Ishikawa (cell line): ENCODE measurements at regions not wholly inside any gene's neighbourhood (a gene's known extent, or its start where the extent isn't known, plus 50 kb on each side); places are given as distances from the start of the nearest gene placed in this dataset.

Experiments
- CEBPB ChIP-seq: IDR thresholded peaks from 2 replicates; pipeline ENCODE4 v1.6.1; 2012
- CREB1 ChIP-seq: IDR thresholded peaks from 2 replicates; pipeline ENCODE4 v1.6.1; 2012; ENCODE audit warnings: low read depth
- EGR1 ChIP-seq: IDR thresholded peaks from 2 replicates; pipeline ENCODE4 v1.6.1; 2012
- EP300 ChIP-seq: IDR thresholded peaks from 2 replicates; pipeline ENCODE4 v1.6.1; 2012; ENCODE audit warnings: borderline replicate concordance
- FOXM1 ChIP-seq: IDR thresholded peaks from 2 replicates; pipeline ENCODE4 v1.6.1; 2012; ENCODE audit warnings: low read depth, borderline replicate concordance
- MAX ChIP-seq: IDR thresholded peaks from 2 replicates; pipeline ENCODE4 v1.6.1; 2012
- NFIC ChIP-seq: IDR thresholded peaks from 2 replicates; pipeline ENCODE4 v1.6.1; 2012
- RAD21 ChIP-seq: IDR thresholded peaks from 2 replicates; pipeline ENCODE4 v1.6.1; 2012; ENCODE audit warnings: low read depth
- REST ChIP-seq: IDR thresholded peaks from 2 replicates; pipeline ENCODE4 v1.6.1; 2012; ENCODE audit warnings: low read depth, mild to moderate bottlenecking
- TAF1 ChIP-seq: IDR thresholded peaks from 2 replicates; pipeline ENCODE4 v1.6.1; 2012; ENCODE audit warnings: low read depth, mild to moderate bottlenecking
- TCF12 ChIP-seq: IDR thresholded peaks from 2 replicates; pipeline ENCODE4 v1.6.1; 2012; ENCODE audit warnings: low read depth
- TEAD4 ChIP-seq: IDR thresholded peaks from 2 replicates; pipeline ENCODE4 v1.6.1; 2012
- USF1 ChIP-seq: IDR thresholded peaks from 2 replicates; pipeline ENCODE4 v1.6.1; 2012
- YY1 ChIP-seq: IDR thresholded peaks from 2 replicates; pipeline ENCODE4 v1.6.1; 2012; ENCODE audit warnings: low read depth
- ZBTB7A ChIP-seq: IDR thresholded peaks from 2 replicates; pipeline ENCODE4 v1.6.1; 2012; ENCODE audit warnings: low read depth

GRCh38 chr6:90803956-90804355, 217.1 kb upstream of the MAP3K7 start:
- TF ChIP-seq RAD21 (no peak), USF1 (no peak), MAX (no peak), TAF1 (no peak), CEBPB (no peak), REST (no peak), FOXM1 (no peak), EP300 (no peak), TEAD4 (no peak), ZBTB7A (no peak), EGR1 (no peak), CREB1 (no peak), TCF12 (no peak), YY1 (no peak), NFIC (no peak)

GRCh38 chr6:90795078-90795477, 208.2 kb upstream of the MAP3K7 start:
- TF ChIP-seq EP300 (no peak), ZBTB7A (no peak), CEBPB (no peak), NFIC (no peak), RAD21 (no peak), USF1 (no peak), YY1 (no peak), CREB1 (no peak), TAF1 (no peak), MAX (no peak), EGR1 (no peak), TEAD4 (no peak), TCF12 (no peak), REST (no peak), FOXM1 (no peak)

GRCh38 chr6:90793771-90794170, 206.9 kb upstream of the MAP3K7 start:
- no peak for TF ChIP-seq NFIC
- no peak for TF ChIP-seq TEAD4
- TF ChIP-seq USF1: no peak
- TF ChIP-seq EGR1: no peak
- TF ChIP-seq FOXM1: no peak
- TF ChIP-seq ZBTB7A: no peak
- no peak for TF ChIP-seq MAX
- no peak for TF ChIP-seq TAF1
- no peak for TF ChIP-seq TCF12
- no peak for TF ChIP-seq YY1
- TF ChIP-seq EP300: no peak
- no peak for TF ChIP-seq REST
- no peak for TF ChIP-seq CEBPB
- TF ChIP-seq CREB1: no peak

GRCh38 chr6:90790696-90791095, 203.8 kb upstream of the MAP3K7 start:
- no peak for TF ChIP-seq EP300
- TF ChIP-seq MAX: no peak
- no peak for TF ChIP-seq ZBTB7A
- TF ChIP-seq FOXM1: no peak
- TF ChIP-seq RAD21: no peak
- TF ChIP-seq REST: no peak
- no peak for TF ChIP-seq YY1
- TF ChIP-seq CREB1: no peak
- TF ChIP-seq USF1: no peak
- no peak for TF ChIP-seq TAF1
- TF ChIP-seq TCF12: no peak
- no peak for TF ChIP-seq EGR1
- TF ChIP-seq TEAD4: no peak
- TF ChIP-seq CEBPB: no peak
- no peak for TF ChIP-seq NFIC
